Neuron (in vitro differentiated cells): ENCODE measurements at regions not wholly inside any gene's neighbourhood (a gene's known extent, or its start where the extent isn't known, plus 50 kb on each side); places are given as distances from the start of the nearest gene placed in this dataset.

Source experiments
- H2AFZ ChIP-seq: one replicate; pipeline ENCODE4 v1.6.1; 2013; ENCODE audit warnings: low read depth, mild to moderate bottlenecking, inconsistent platforms, low read length, moderate library complexity
- H3K27me3 ChIP-seq: one replicate; pipeline ENCODE4 v1.6.1; 2013; ENCODE audit warnings: low read length; ENCODE audit not compliant: insufficient read depth
- H3K36me3 ChIP-seq: one replicate; pipeline ENCODE4 v1.6.1; 2013; ENCODE audit warnings: low read length; ENCODE audit not compliant: insufficient read depth
- H3K4me1 ChIP-seq: one replicate; pipeline ENCODE4 v1.6.1; 2013; ENCODE audit warnings: low read length; ENCODE audit not compliant: insufficient read depth
- H3K4me3 ChIP-seq: 2 replicates; pipeline ENCODE4 v1.5.1; 2013; ENCODE audit warnings: mild to moderate bottlenecking, low read length, moderate library complexity
- H3K9me3 ChIP-seq: one replicate; pipeline ENCODE4 v1.6.1; 2013; ENCODE audit warnings: low read length

DNA sequence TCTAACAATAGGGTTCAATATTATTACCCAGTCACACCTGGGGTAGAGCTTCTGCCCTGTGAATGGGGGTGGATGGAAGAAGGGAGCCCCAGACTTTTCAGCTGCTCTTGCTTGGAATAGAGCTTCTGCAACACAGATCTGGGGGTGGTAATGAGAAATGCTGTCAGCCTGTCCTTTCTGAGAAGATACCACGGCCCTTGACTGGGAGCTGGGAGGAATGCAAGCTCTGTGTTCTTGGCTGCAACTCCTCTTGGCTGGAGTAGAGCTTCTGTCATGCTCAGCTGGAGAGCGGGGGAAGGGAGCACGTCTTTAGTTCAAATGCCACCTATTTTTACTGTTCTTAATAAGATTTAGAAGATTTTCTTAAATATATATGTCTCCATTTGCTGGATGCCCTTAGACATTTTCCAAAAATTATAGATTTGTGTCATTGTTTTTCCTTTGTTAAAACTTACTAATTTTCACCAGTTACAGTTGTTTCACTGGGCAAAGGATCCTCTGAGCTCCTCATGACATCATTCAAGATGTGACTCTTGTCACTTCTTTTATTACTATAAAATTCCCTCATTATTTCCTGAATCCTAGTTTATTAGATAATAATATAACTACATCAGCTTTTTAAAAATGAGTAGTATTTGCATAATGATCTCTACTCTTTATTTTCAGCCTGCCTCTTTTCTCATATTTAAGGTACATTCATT lies 180.0 kb upstream of the TGFBR2 start:
- no peak overlapping the region for H3K4me3 ChIP-seq
- no peaks in the 10 kb centered on the region for H3K9me3 ChIP-seq
- H3K36me3 ChIP-seq: no peaks in the 10 kb centered on the region
- no peaks in the 10 kb centered on the region for H3K4me1 ChIP-seq
- H3K27me3 ChIP-seq: no peaks in the 10 kb centered on the region
- no peak overlapping the region for H2AFZ ChIP-seq

DNA sequence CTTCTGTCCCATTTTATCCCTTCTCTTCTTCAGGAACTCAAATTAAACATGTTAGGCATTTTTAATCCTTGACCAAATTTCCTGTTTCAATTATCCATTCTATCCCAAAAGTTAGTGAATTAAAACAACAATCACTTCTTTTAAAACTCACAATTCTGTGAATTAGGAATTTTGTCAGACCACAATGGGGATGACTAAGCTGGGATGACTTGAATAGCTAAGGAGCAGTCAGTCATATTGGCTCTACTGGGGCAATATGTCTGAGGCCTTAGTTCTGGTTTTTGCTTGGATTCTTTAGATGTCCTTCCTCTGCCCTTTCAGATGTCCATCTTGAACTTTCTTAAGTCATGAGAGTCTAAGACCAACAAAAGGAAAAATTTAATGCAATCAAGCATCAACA lies 178.2 kb upstream of the TGFBR2 start:
- H2AFZ ChIP-seq: no peak overlapping the region
- no peaks in the 10 kb centered on the region for H3K27me3 ChIP-seq
- no peaks in the 10 kb centered on the region for H3K4me1 ChIP-seq
- H3K36me3 ChIP-seq: no peaks in the 10 kb centered on the region
- no peak overlapping the region for H3K4me3 ChIP-seq
- no peaks in the 10 kb centered on the region for H3K9me3 ChIP-seq

- H3K4me3 ChIP-seq: no peak overlapping the region
- H2AFZ ChIP-seq: no peak overlapping the region
- no peaks in the 10 kb centered on the region for H3K9me3 ChIP-seq
- no peaks in the 10 kb centered on the region for H3K27me3 ChIP-seq
- H3K4me1 ChIP-seq: no peaks in the 10 kb centered on the region
- H3K36me3 ChIP-seq: no peaks in the 10 kb centered on the region
These were observed 170.5 kb upstream of the TGFBR2 start for GRCh38 chr3:30435861-30436331.

DNA sequence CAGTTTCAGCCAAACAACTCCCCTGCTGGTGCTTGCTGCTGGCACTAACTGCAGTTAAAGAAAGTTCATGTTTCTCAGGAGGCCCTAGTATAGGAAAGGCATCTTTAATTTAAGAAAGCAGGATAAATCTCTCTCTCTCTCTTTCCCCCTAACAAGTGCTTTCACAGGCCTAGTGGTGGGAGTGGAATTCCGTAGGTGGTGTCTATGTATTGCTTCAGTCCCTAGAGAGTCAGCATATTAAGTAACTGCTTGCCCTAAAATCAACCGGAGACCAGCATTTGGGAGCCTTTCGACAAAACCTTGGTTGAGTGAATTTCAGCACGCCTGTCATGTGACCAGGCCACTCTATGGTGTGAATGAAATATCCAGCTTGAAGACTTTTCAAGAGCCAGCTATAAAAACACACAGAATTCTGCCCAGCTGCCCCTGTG lies 169.2 kb upstream of the TGFBR2 start:
- no peaks in the 10 kb centered on the region for H3K9me3 ChIP-seq
- H3K36me3 ChIP-seq: no peaks in the 10 kb centered on the region
- no peak overlapping the region for H2AFZ ChIP-seq
- no peaks in the 10 kb centered on the region for H3K27me3 ChIP-seq
- H3K4me1 ChIP-seq: no peaks in the 10 kb centered on the region
- H3K4me3 ChIP-seq: no peak overlapping the region

GRCh38 chr3:30438126-30438525 lies 168.3 kb upstream of the TGFBR2 start:
- no peak overlapping the region for H2AFZ ChIP-seq
- H3K36me3 ChIP-seq: no peaks in the 10 kb centered on the region
- no peaks in the 10 kb centered on the region for H3K4me1 ChIP-seq
- H3K9me3 ChIP-seq: no peaks in the 10 kb centered on the region
- no peak overlapping the region for H3K4me3 ChIP-seq
- no peaks in the 10 kb centered on the region for H3K27me3 ChIP-seq

DNA sequence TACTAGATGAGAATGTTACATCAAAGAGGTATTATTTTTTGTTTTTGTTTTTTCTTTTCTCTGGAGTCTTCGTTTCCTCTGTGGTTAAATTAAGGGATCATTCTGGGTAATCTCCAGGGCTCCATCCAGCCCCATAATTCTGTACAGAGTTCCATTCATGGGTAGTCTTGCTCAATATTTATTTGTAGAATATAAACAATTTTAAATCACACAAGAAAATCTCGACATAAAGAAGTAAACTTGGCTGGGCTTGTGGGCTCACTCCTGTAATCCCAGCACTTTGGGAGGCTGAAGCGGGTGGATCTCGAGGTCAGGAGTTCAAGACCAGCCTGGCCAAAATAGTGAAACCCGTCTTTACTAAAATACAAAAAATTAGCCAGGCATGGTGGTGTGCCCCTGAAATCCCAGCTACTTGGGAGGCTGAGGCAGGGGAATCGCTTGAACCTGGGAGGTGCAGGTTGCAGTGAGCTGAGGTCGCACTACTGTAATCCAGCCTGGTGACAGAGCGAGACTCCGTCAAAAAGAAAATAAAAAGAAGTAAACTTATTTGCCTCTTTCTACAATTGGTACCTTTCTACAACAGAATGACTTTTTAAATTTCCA lies 166.8 kb upstream of the TGFBR2 start:
- no peaks in the 10 kb centered on the region for H3K27me3 ChIP-seq
- no peaks in the 10 kb centered on the region for H3K4me1 ChIP-seq
- H3K36me3 ChIP-seq: no peaks in the 10 kb centered on the region
- H3K9me3 ChIP-seq: no peaks in the 10 kb centered on the region
- H3K4me3 ChIP-seq: no peak overlapping the region
- no peak overlapping the region for H2AFZ ChIP-seq

DNA sequence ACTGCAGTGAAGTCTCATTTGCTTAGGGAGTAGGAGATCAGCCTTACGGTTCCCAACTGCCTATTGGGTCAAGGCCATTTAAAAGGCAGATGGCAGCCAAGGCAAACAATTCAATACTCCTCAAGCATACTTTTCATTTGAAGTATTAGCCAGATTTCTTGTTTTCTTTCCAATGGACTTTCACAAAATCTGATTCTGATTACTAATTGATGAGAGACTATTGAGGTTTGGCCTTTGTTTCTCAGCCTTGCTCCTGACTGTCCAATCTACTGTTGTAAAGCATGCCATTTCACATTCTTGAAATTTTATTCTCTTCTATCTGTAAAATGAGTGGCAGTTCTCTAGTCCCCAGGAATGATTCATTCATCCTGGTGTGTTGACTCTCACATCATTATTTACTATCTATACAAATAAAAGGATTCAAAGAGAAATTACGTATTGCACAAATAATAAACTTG lies 166.2 kb upstream of the TGFBR2 start:
- H3K4me3 ChIP-seq: no peak overlapping the region
- no peaks in the 10 kb centered on the region for H3K4me1 ChIP-seq
- H2AFZ ChIP-seq: no peak overlapping the region
- H3K36me3 ChIP-seq: no peaks in the 10 kb centered on the region
- H3K27me3 ChIP-seq: no peaks in the 10 kb centered on the region
- H3K9me3 ChIP-seq: no peaks in the 10 kb centered on the region

- Histone ChIP-seq H3K9me3 (no peaks in the 10 kb centered on the region), H3K27me3 (no peaks in the 10 kb centered on the region), H2AFZ (no peak overlapping the region), H3K4me1 (no peaks in the 10 kb centered on the region), H3K4me3 (no peak overlapping the region), H3K36me3 (no peaks in the 10 kb centered on the region)
These were observed 165.5 kb upstream of the TGFBR2 start for GRCh38 chr3:30440880-30441279.

- H3K36me3 ChIP-seq: no peaks in the 10 kb centered on the region
- H3K27me3 ChIP-seq: no peaks in the 10 kb centered on the region
- H3K9me3 ChIP-seq: no peaks in the 10 kb centered on the region
- H3K4me3 ChIP-seq: no peak overlapping the region
- no peak overlapping the region for H2AFZ ChIP-seq
- H3K4me1 ChIP-seq: no peaks in the 10 kb centered on the region
These were observed 162.4 kb upstream of the TGFBR2 start for GRCh38 chr3:30443756-30444673.

DNA sequence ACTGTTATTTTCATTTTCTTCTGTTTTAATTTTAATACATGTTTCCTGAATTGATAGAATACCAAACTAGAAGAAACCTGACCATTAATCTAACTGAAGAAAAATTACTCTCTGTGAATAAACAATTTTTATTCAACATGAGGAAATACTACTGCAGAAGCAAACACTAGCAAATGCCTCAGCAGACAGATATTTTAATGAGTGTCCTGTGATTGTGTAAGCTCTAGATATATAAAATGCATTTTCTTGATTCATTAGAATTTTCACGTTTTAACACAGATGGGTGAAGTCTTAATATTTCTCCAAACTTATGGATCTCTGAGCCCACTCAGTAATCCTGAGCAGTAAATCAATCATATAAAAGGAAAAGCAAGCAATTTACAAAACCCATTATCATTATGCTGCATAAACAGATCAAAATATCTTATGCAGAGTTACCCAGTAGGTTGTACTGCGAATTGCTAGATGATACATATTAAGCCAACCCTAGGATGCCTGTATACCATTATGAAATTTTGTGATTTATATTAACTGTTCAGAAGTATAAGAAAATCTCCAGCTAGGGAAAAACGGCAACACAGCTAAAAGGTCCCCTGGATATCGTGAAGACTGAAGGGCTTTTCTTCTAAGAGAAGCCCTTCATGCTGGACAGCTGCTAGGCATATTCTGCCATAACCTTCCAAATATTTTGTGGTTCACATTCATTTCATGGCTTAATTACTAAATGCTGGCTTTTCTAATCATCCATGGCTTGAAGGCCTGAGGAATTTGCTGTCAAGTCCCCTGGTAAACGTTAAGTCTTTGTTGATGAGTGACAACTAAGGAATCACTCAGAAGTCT lies 157.7 kb upstream of the TGFBR2 start:
- H2AFZ ChIP-seq: no peak overlapping the region
- H3K4me3 ChIP-seq: no peak overlapping the region
- no peaks in the 10 kb centered on the region for H3K36me3 ChIP-seq
- no peaks in the 10 kb centered on the region for H3K9me3 ChIP-seq
- no peaks in the 10 kb centered on the region for H3K27me3 ChIP-seq
- no peaks in the 10 kb centered on the region for H3K4me1 ChIP-seq

GRCh38 chr3:30449290-30449632 lies 157.1 kb upstream of the TGFBR2 start:
- Histone ChIP-seq H3K36me3 (no peaks in the 10 kb centered on the region), H3K9me3 (no peaks in the 10 kb centered on the region), H3K4me3 (no peak overlapping the region), H3K4me1 (no peaks in the 10 kb centered on the region), H3K27me3 (no peaks in the 10 kb centered on the region), H2AFZ (no peak overlapping the region)

DNA sequence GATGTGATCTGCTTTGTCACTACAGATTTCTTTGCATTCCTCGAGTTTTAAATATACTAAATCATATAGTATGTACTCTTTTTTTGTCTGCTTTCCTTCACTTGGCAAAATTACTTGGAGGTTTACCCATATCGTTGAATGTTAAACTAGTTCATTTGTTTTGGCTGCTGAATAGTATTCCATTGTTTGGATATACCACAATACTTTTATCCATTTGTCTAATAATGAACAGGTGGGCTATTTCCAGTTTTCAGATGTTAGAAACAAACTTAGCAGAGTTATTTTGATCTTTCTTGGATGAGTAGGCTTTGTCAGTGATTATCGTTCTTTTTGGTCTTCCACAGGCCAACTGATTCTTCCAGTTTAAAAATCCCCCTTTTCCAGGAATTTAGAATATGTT lies 154.0 kb upstream of the TGFBR2 start:
- Histone ChIP-seq H3K36me3 (no peaks in the 10 kb centered on the region), H3K9me3 (no peaks in the 10 kb centered on the region)

More for the DNA sequence above, 154.0 kb upstream of the TGFBR2 start:
- no peak overlapping the region for H3K4me3 ChIP-seq
- H3K4me1 ChIP-seq: no peaks in the 10 kb centered on the region
- H3K27me3 ChIP-seq: no peaks in the 10 kb centered on the region
- no peak overlapping the region for H2AFZ ChIP-seq
